Transverse colon (tissue), 4 donors: ENCODE measurements at regions not wholly inside any gene's neighbourhood (a gene's known extent, or its start where the extent isn't known, plus 50 kb on each side); places are given as distances from the start of the nearest gene placed in this dataset.

Experiments
- DNase-seq: peaks from one replicate; pipeline ENCODE4 v3.0.0-alpha.2; 2019
- H3K27ac ChIP-seq, 4 donors: fragments of 200-600 bp; sonication (generic); 2 replicates each; pipeline ENCODE4 v1.5.1; 2016 to 2018; ENCODE audit warnings: inconsistent platforms in 4 of 4
- H3K27me3 ChIP-seq: fragments of 200-600 bp; sonication (generic); 2 replicates; pipeline ENCODE4 v1.5.1; 2017; ENCODE audit warnings: inconsistent platforms
- H3K36me3 ChIP-seq, 4 donors: fragments of 200-600 bp; sonication (generic); 2 replicates each; pipeline ENCODE4 v1.5.1; 2017 to 2019; ENCODE audit warnings: inconsistent platforms in 4 of 4
- H3K4me1 ChIP-seq, 4 donors: fragments of 200-600 bp; sonication (generic); 2 replicates each; pipeline ENCODE4 v1.5.1; 2017 to 2020; ENCODE audit warnings: inconsistent platforms in 4 of 4
- H3K4me3 ChIP-seq, 4 donors: fragments of 200-600 bp; sonication (generic); 1 replicate in 1 of 4; 2 replicates in 3 of 4; pipeline versions ENCODE4 v1.5.1 to v1.6.1; 2017 to 2019; ENCODE audit warnings: inconsistent platforms in 4 of 4
- H3K9me3 ChIP-seq, 2 donors: fragments of 200-600 bp; sonication (generic); 2 replicates each; pipeline ENCODE4 v1.5.1; 2017 to 2019; ENCODE audit warnings: inconsistent platforms in 2 of 2
- EP300 ChIP-seq: sonication (generic); formaldehyde crosslinking; IDR thresholded peaks from one replicate; pipeline ENCODE4 v1.6.1; 2017; ENCODE audit warnings: antibody characterized with exemption, low read depth
- POLR2A ChIP-seq: fragments of 450-650 bp; IDR thresholded peaks from one replicate; pipeline ENCODE4 v1.6.1; 2016; ENCODE audit warnings: antibody characterized with exemption, mild to moderate bottlenecking, moderate library complexity
- POLR2AphosphoS5 ChIP-seq, 3 donors: sonication (generic); formaldehyde crosslinking; IDR thresholded peaks; one replicate each; pipeline ENCODE4 v1.6.1; 2016; ENCODE audit warnings: antibody characterized with exemption in 3 of 3
- WGBS, 2 donors: methylation state at CpG; one replicate each; pipeline ENCODE4 v1.1.5; 2018; ENCODE audit warnings: low coverage in 1 of 2; 5-methylcytosine and 5-hydroxymethylcytosine counted together
- in situ Hi-C, 4 donors: fragments of 200-750 bp; cut with MboI; loops; one replicate each; pipeline versions ENCODE4 v1.15.0 to v1.15.1; 2017; ENCODE audit warnings: low sequenced_read_pairs in 3 of 4, low pct_ligation_motif_present in 1 of 4, low pct_unique_long_range_greater_than_20kb in 1 of 4
- intact Hi-C: fragments of 100-400 bp; cut with DNase I; formaldehyde crosslinking; loops from one replicate; pipeline ENCODE4 v1.15.1; 2023; ENCODE audit warnings: low total_unique reads
- TF ChIP-seq, protein P1 (sequence below), 5 experiments: fragments of 200-600 bp in 3 of 5; fragments of 450-650 bp in 2 of 5; sonication (generic) in 3 of 5; IDR thresholded peaks; 1 replicate in 2 of 5; 2 replicates in 3 of 5; pipeline ENCODE4 v1.5.1; 2016 to 2017; ENCODE audit warnings: antibody characterized with exemption in 5 of 5, inconsistent platforms in 3 of 5, mild to moderate bottlenecking in 2 of 5, moderate library complexity in 1 of 5

- H3K4me3 ChIP-seq: peak overlapping the region in 1 of 4 donors; percentile 42
- in situ Hi-C loops (no loop called here), intact Hi-C loops (no loop called here)
- peaks cover 0 to 11% (median 5%) of the 10 kb centered on the region in 4 donors for H3K4me1 ChIP-seq
- TF ChIP-seq POLR2A (no peak), EP300 (no peak), POLR2AphosphoS5 (IDR thresholded peaks at IDR 0.05) (no peak)
- TF ChIP-seq, protein P1, sequence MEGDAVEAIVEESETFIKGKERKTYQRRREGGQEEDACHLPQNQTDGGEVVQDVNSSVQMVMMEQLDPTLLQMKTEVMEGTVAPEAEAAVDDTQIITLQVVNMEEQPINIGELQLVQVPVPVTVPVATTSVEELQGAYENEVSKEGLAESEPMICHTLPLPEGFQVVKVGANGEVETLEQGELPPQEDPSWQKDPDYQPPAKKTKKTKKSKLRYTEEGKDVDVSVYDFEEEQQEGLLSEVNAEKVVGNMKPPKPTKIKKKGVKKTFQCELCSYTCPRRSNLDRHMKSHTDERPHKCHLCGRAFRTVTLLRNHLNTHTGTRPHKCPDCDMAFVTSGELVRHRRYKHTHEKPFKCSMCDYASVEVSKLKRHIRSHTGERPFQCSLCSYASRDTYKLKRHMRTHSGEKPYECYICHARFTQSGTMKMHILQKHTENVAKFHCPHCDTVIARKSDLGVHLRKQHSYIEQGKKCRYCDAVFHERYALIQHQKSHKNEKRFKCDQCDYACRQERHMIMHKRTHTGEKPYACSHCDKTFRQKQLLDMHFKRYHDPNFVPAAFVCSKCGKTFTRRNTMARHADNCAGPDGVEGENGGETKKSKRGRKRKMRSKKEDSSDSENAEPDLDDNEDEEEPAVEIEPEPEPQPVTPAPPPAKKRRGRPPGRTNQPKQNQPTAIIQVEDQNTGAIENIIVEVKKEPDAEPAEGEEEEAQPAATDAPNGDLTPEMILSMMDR (IDR thresholded peaks at IDR 0.05): no peak
- no peak for DNase-seq
- no peaks in the 10 kb centered on the region for H3K9me3 ChIP-seq
- H3K27ac ChIP-seq: no peak overlapping the region
- peaks cover 25% of the 10 kb centered on the region for H3K27me3 ChIP-seq
- H3K36me3 ChIP-seq: no peaks in the 10 kb centered on the region
- 61% methylated on average over 19 of the region's 20 CpGs; no CpG with 5 or more reads in 1 of the 2 donors for WGBS, 2 donors
Measured at GRCh38 chr9:93826905-93827544, 128.1 kb downstream of the BARX1 start.

DNA sequence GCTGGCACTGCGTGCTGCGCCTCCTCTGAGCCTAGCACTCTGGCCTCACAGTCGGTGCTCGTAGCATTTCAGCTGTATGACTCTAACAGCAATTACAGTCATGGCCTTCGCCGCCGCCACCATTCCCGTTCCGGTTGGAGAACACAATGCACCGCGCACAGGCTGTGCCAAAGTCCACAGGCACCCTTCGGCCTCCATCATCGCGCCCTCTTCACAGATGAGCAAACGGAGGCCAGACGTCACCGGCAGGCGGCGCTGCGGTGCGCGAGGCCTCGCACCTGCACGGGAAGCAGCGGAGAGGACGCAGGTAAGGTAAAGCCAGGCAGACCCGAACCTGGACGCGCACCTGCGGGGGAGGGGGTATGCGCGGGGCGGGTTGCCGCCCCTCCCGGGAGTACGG, 128.9 kb downstream of the BARX1 start:
- no peak overlapping the region for H3K4me3 ChIP-seq
- intact Hi-C loops (no loop called here), in situ Hi-C loops (no loop called here)
- H3K4me1 ChIP-seq: peaks cover 0 to 11% (median 5%) of the 10 kb centered on the region in 4 donors
- WGBS, 2 donors: 43 to 80% methylated on average over 2 to 31 of the region's 36 CpGs
- no peak for TF ChIP-seq POLR2AphosphoS5 (IDR thresholded peaks at IDR 0.05)
- TF ChIP-seq, protein P1 (IDR thresholded peaks at IDR 0.05): peak in 3 of 5 experiments; percentile 19 to 23 (median 21)
- no peak for DNase-seq
- no peak overlapping the region for H3K27ac ChIP-seq
- no peaks in the 10 kb centered on the region for H3K9me3 ChIP-seq
- H3K27me3 ChIP-seq: peaks cover 25% of the 10 kb centered on the region
- no peaks in the 10 kb centered on the region for H3K36me3 ChIP-seq

- Histone ChIP-seq H3K36me3 (no peaks in the 10 kb centered on the region), H3K27ac (no peak overlapping the region), H3K27me3 (peaks cover 25% of the 10 kb centered on the region), H3K9me3 (no peaks in the 10 kb centered on the region), H3K4me1 (peaks cover 0 to 11% (median 5%) of the 10 kb centered on the region in 4 donors), H3K4me3 (no peak overlapping the region)
- no peak for DNase-seq
- TF ChIP-seq POLR2A: no peak
- no peak for TF ChIP-seq POLR2AphosphoS5 (IDR thresholded peaks at IDR 0.05)
- TF ChIP-seq EP300: no peak
- TF ChIP-seq, protein P1 (IDR thresholded peaks at IDR 0.05): no peak
- in situ Hi-C loops: no loop called here
- 83 to 84% methylated on average over 1 to 18 of the region's 18 CpGs for WGBS, 2 donors
- intact Hi-C loops: no loop called here
Measured at GRCh38 chr9:93825348-93826115, 129.6 kb downstream of the BARX1 start.

- in situ Hi-C loops (no loop called here), intact Hi-C loops (no loop called here)
- Histone ChIP-seq H3K9me3 (no peaks in the 10 kb centered on the region), H3K4me3 (no peak overlapping the region), H3K4me1 (peaks cover 0 to 11% (median 5%) of the 10 kb centered on the region in 4 donors), H3K27me3 (peaks cover 25% of the 10 kb centered on the region), H3K36me3 (no peaks in the 10 kb centered on the region), H3K27ac (no peak overlapping the region)
- WGBS, 2 donors: 70% methylated on average over 9 of the region's 9 CpGs; no CpG with 5 or more reads in 1 of the 2 donors
- no peak for TF ChIP-seq POLR2A
- TF ChIP-seq POLR2AphosphoS5 (IDR thresholded peaks at IDR 0.05): no peak
- DNase-seq: no peak
Measured at GRCh38 chr9:93824386-93825294, 130.5 kb downstream of the BARX1 start.
